Stomach (tissue), 8 donors: ENCODE measurements at regions not wholly inside any gene's neighbourhood (a gene's known extent, or its start where the extent isn't known, plus 50 kb on each side); places are given as distances from the start of the nearest gene placed in this dataset.

Experiments used
- DNase-seq, 2 donors: peaks; one replicate each; pipeline versions ENCODE4 v3.0.0 to v3.0.0-alpha.2; 2013 to 2019
- H3K27ac ChIP-seq, 5 donors: fragments of 200-600 bp in 4 of 5; sonication (generic) in 4 of 5; one replicate each; pipeline ENCODE4 v1.5.1; 2013 to 2019; ENCODE audit warnings: mild to moderate bottlenecking in 1 of 5, moderate library complexity in 1 of 5
- H3K27me3 ChIP-seq, 3 donors: fragments of 200-600 bp; sonication (generic); one replicate each; pipeline ENCODE4 v1.5.1; 2017 to 2019; ENCODE audit warnings: mixed run types in 1 of 3
- H3K36me3 ChIP-seq, 4 donors: fragments of 200-600 bp; sonication (generic); 1 replicate in 3 of 4; 2 replicates in 1 of 4; pipeline ENCODE4 v1.5.1; 2016 to 2019
- H3K4me1 ChIP-seq, 4 donors: fragments of 200-600 bp; sonication (generic); one replicate each; pipeline ENCODE4 v1.5.1; 2016 to 2019
- H3K4me3 ChIP-seq, 4 donors: fragments of 200-600 bp; sonication (generic) in 3 of 4; one replicate each; pipeline ENCODE4 v1.5.1; 2016 to 2019; ENCODE audit warnings: mild to moderate bottlenecking in 1 of 4
- H3K9me3 ChIP-seq, 4 donors: fragments of 200-600 bp; sonication (generic); one replicate each; pipeline ENCODE4 v1.5.1; 2016 to 2019
- EP300 ChIP-seq: sonication (generic); formaldehyde crosslinking; IDR thresholded peaks from one replicate; pipeline ENCODE4 v1.6.1; 2017; ENCODE audit warnings: antibody characterized with exemption
- POLR2A ChIP-seq, 4 donors: fragments of 450-650 bp; IDR thresholded peaks; one replicate each; pipeline ENCODE4 v1.6.1; 2016; ENCODE audit warnings: antibody characterized with exemption in 4 of 4, control low read depth in 2 of 4, mild to moderate bottlenecking in 1 of 4, moderate library complexity in 1 of 4
- POLR2AphosphoS5 ChIP-seq, 3 donors: sonication (generic); formaldehyde crosslinking; IDR thresholded peaks; one replicate each; pipeline ENCODE4 v1.6.1; 2016; ENCODE audit warnings: antibody characterized with exemption in 3 of 3
- WGBS, 5 donors: extraction: QIAGEN DNeasy Blood & Tissue Kit in 3 of 5; methylation state at CpG; one replicate each; pipeline versions ENCODE4 v1.1.5 to v1.1.7; 2013 to 2018; 5-methylcytosine and 5-hydroxymethylcytosine counted together
- intact Hi-C: fragments of 100-400 bp; cut with DNase I; formaldehyde crosslinking; loops from one replicate; pipeline ENCODE4 v1.15.1; 2023; ENCODE audit warnings: low total_unique reads
- TF ChIP-seq, protein P1 (sequence below), 7 experiments: fragments of 450-650 bp in 4 of 7; fragments of 200-600 bp in 3 of 7; sonication (generic) in 3 of 7; IDR thresholded peaks; one replicate each; pipeline ENCODE4 v1.5.1; 2016 to 2019; ENCODE audit warnings: antibody characterized with exemption in 7 of 7, control low read depth in 2 of 7, mild to moderate bottlenecking in 1 of 7
- donor health status: healthy with polysubstance abuse.
- donor health status: Bipolar disorder and iron deficiency.
- donor health status: healthy.

DNA sequence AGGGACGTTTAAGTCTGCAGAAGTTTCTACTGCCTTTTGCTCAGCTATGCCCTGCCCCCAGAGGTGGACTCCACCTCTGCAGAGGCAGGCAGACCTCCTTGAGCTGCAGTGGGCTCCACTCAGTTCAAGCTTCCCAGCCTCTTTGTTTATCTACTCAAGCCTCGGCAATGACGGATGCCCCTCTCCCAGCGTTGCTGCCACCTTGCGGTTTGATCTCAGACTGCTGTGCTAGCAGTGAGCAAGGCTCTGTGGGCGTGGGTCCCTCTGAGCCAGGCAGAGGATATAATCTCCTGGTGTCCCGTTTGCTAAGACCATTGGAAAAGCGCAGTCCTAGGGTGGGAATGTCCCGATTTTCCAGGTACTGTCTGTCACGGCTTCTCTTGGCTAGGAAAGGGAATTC is 2188.5 kb upstream of the WWC1 start:
- no peak for DNase-seq
- H3K27me3 ChIP-seq: no peaks in the 10 kb centered on the region
- H3K36me3 ChIP-seq: no peaks in the 10 kb centered on the region
- no peak overlapping the region for H3K4me3 ChIP-seq
- intact Hi-C loops: no loop called here
- WGBS, 5 donors: 82 to 91% (median 90%) methylated on average over 9 to 10 of the region's 10 CpGs
- no peak overlapping the region for H3K27ac ChIP-seq
- TF ChIP-seq POLR2AphosphoS5 (IDR thresholded peaks at IDR 0.05): no peak
- TF ChIP-seq EP300: no peak
- TF ChIP-seq, protein P1, sequence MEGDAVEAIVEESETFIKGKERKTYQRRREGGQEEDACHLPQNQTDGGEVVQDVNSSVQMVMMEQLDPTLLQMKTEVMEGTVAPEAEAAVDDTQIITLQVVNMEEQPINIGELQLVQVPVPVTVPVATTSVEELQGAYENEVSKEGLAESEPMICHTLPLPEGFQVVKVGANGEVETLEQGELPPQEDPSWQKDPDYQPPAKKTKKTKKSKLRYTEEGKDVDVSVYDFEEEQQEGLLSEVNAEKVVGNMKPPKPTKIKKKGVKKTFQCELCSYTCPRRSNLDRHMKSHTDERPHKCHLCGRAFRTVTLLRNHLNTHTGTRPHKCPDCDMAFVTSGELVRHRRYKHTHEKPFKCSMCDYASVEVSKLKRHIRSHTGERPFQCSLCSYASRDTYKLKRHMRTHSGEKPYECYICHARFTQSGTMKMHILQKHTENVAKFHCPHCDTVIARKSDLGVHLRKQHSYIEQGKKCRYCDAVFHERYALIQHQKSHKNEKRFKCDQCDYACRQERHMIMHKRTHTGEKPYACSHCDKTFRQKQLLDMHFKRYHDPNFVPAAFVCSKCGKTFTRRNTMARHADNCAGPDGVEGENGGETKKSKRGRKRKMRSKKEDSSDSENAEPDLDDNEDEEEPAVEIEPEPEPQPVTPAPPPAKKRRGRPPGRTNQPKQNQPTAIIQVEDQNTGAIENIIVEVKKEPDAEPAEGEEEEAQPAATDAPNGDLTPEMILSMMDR (IDR thresholded peaks at IDR 0.05): no peak
- TF ChIP-seq POLR2A (IDR thresholded peaks at IDR 0.05): no peak
- H3K9me3 ChIP-seq: peaks cover 0 to 17% (median 12%) of the 10 kb centered on the region in 4 donors
- no peaks in the 10 kb centered on the region for H3K4me1 ChIP-seq

GRCh38 chr5:166111021-166111420 is 2180.4 kb upstream of the WWC1 start:
- intact Hi-C loops: no loop called here

GRCh38 chr5:166117072-166118066 is 2174.1 kb upstream of the WWC1 start:
- TF ChIP-seq POLR2AphosphoS5 (IDR thresholded peaks at IDR 0.05) (no peak), POLR2A (IDR thresholded peaks at IDR 0.05) (no peak), EP300 (no peak)
- TF ChIP-seq, protein P1 (IDR thresholded peaks at IDR 0.05): no peak
- peak in 1 of 2 donors; percentile 17 for DNase-seq
- Histone ChIP-seq H3K4me1 (no peaks in the 10 kb centered on the region), H3K4me3 (no peak overlapping the region), H3K36me3 (no peaks in the 10 kb centered on the region), H3K9me3 (no peaks in the 10 kb centered on the region), H3K27ac (no peak overlapping the region), H3K27me3 (no peaks in the 10 kb centered on the region)
- intact Hi-C loops: no loop called here
- WGBS, 5 donors: 73 to 88% (median 80%) methylated on average over 4 of the region's 4 CpGs

More at GRCh38 chr5:166111021-166111420, 2180.4 kb upstream of the WWC1 start:
- no peak overlapping the region for H3K27ac ChIP-seq
- no peaks in the 10 kb centered on the region for H3K36me3 ChIP-seq
- TF ChIP-seq EP300 (no peak), POLR2AphosphoS5 (IDR thresholded peaks at IDR 0.05) (no peak), POLR2A (IDR thresholded peaks at IDR 0.05) (no peak)
- TF ChIP-seq, protein P1 (IDR thresholded peaks at IDR 0.05): no peak
- WGBS, 5 donors: 84 to 91% (median 88%) methylated on average over 3 of the region's 3 CpGs
- peaks cover 0 to under 1% (median 0%) of the 10 kb centered on the region in 4 donors for H3K9me3 ChIP-seq
- no peaks in the 10 kb centered on the region for H3K4me1 ChIP-seq
- DNase-seq: no peak
- H3K27me3 ChIP-seq: no peaks in the 10 kb centered on the region
- no peak overlapping the region for H3K4me3 ChIP-seq

DNA sequence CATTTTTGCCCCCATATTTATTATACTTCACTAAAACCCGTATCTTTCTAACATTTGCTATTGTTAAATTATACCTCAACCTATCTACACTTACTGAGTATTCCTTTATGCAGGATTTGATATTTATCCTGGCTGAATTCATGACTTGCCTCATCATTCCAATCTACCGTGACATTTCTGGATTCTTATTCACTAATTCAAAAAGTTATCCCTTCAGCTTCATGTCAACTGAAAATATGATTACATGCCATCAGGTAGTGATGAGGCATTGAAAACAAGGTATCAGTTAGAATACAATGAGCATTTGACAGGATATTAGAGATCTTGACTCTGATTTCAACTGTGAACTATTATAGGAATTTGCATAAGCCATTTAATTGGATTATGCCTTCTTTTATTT is 2171.9 kb upstream of the WWC1 start:
- Histone ChIP-seq H3K27me3 (no peaks in the 10 kb centered on the region), H3K27ac (no peak overlapping the region), H3K4me1 (no peaks in the 10 kb centered on the region), H3K4me3 (no peak overlapping the region), H3K9me3 (no peaks in the 10 kb centered on the region), H3K36me3 (no peaks in the 10 kb centered on the region)
- 64 to 79% (median 73%) methylated on average over 2 of the region's 2 CpGs for WGBS, 5 donors
- no peak for DNase-seq
- TF ChIP-seq POLR2AphosphoS5 (IDR thresholded peaks at IDR 0.05) (no peak), POLR2A (IDR thresholded peaks at IDR 0.05) (no peak), EP300 (no peak)
- TF ChIP-seq, protein P1 (IDR thresholded peaks at IDR 0.05): no peak
- intact Hi-C loops: no loop called here
